Muscle of leg (tissue), 3 donors: ENCODE measurements at regions not wholly inside any gene's neighbourhood (a gene's known extent, or its start where the extent isn't known, plus 50 kb on each side); places are given as distances from the start of the nearest gene placed in this dataset.

ENCODE experiments used
- DNase-seq: peaks from one replicate; pipeline ENCODE4 v3.0.0; 2013
- H3K27ac ChIP-seq: one replicate; pipeline ENCODE4 v1.5.1; 2013; ENCODE audit warnings: mild to moderate bottlenecking, low read length, control low read depth
- H3K27me3 ChIP-seq: one replicate; pipeline ENCODE4 v1.6.1; 2013; ENCODE audit warnings: low read length; ENCODE audit not compliant: control insufficient read depth, insufficient read depth
- H3K36me3 ChIP-seq: one replicate; pipeline ENCODE4 v1.6.1; 2013; ENCODE audit warnings: low read length; ENCODE audit not compliant: control insufficient read depth, insufficient read depth
- H3K4me1 ChIP-seq: one replicate; pipeline ENCODE4 v1.6.1; 2013; ENCODE audit warnings: low read length; ENCODE audit not compliant: control insufficient read depth, insufficient read depth
- H3K4me3 ChIP-seq: one replicate; pipeline ENCODE4 v1.5.1; 2013; ENCODE audit warnings: low read length, control low read depth
- H3K9me3 ChIP-seq: replicated peaks from 2 replicates; pipeline ENCODE4 v1.6.1; 2013; ENCODE audit warnings: low read depth, low read length; ENCODE audit not compliant: control insufficient read depth
- WGBS: methylation state at CpG from one replicate; pipeline ENCODE4 v1.1.5; 2013; ENCODE audit warnings: missing lambda C conversion rate; ENCODE audit not compliant: insufficient coverage; 5-methylcytosine and 5-hydroxymethylcytosine counted together

DNA sequence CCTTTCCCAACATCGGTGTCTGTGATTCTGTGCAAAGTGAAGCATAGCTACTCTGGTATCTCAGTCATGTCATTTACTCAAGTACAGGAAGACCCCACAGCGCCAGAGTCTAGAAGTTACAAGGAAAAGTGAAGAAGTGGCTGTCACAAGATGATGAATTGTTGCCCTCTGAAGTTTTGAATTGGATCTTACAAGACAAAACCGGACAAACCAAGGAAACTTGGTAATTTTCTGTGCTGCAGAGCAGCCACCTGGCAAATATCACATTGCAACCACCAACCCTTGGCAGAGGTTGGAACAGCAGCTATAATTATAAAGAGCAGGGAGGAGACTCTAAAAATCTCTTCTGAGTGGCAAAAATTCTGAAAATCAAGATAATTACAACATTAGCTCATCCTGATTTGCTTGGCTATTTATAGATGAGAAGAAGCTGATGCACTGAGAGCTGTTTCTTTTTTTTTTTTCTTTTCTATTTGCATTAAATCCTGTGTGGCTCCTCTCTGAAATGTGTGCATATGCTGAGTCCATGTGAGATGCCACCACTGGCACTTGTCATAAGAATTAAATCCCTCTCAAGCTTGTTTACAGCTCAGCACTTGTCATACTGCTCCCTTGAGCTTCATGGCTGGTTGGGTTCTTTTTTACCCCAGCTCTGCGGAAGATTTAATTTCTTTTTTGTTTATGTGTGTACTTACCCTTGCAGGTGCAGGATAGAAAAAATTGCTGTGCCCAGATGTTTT, 68.0 kb upstream of the MNS1 start:
- no peaks in the 10 kb centered on the region for H3K36me3 ChIP-seq
- peaks cover 21% of the 10 kb centered on the region for H3K4me1 ChIP-seq
- no peaks in the 10 kb centered on the region for H3K27me3 ChIP-seq
- no peak overlapping the region for H3K4me3 ChIP-seq
- no peaks in the 10 kb centered on the region for H3K9me3 ChIP-seq
- peak; percentile 46 for DNase-seq
- WGBS: 83% methylated on average over 1 of the region's 4 CpGs
- H3K27ac ChIP-seq: peak overlapping the region; percentile 25

DNA sequence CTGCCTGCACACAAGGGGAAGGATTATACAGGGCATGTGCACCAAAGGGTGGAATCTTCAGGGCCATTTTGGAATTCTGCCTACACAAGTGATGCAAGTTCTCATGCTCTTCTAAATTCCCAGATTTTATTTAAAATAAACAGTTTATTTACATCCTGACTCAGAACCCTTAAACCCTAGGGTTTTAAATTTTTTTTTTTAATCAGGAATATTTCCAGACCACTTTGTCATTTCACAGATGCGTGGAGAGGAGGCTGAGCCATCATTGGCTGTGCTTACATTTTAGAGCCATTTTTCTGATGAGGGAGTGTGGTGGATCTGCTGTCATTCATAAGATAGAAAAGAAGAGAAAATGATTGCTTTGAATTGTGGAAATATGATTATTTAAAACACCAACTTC, 65.2 kb upstream of the MNS1 start:
- Histone ChIP-seq H3K27me3 (no peaks in the 10 kb centered on the region), H3K4me3 (no peak overlapping the region), H3K27ac (no peak overlapping the region), H3K4me1 (peaks cover 18% of the 10 kb centered on the region), H3K9me3 (no peaks in the 10 kb centered on the region), H3K36me3 (no peaks in the 10 kb centered on the region)
- WGBS: no CpG with 5 or more reads among the region's 1 CpG
- peak; percentile 27 for DNase-seq

DNA sequence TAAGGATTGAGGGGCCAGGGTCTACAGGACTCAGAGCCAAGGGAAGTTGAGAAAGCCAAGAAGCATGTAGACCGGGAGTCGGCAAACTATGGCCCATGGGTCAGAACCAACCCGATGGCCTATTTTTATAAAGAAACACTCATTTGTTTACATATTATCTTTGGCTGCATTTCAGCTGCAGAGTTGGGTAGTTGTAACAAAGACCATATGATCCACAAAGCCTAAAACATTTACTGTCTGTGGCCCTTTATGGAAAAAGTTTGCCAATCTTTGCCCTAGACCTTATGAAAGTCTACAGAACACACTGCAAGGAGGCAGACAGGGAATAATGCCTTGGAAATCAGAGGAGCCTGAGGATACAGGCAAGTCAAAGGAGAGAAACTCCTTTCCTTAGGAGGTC, 63.2 kb upstream of the MNS1 start:
- H3K4me1 ChIP-seq: peaks cover 12% of the 10 kb centered on the region
- H3K27ac ChIP-seq: no peak overlapping the region
- H3K27me3 ChIP-seq: no peaks in the 10 kb centered on the region
- no CpG with 5 or more reads among the region's 3 CpGs for WGBS
- no peak for DNase-seq
- no peaks in the 10 kb centered on the region for H3K36me3 ChIP-seq
- H3K9me3 ChIP-seq: no peaks in the 10 kb centered on the region
- no peak overlapping the region for H3K4me3 ChIP-seq

DNA sequence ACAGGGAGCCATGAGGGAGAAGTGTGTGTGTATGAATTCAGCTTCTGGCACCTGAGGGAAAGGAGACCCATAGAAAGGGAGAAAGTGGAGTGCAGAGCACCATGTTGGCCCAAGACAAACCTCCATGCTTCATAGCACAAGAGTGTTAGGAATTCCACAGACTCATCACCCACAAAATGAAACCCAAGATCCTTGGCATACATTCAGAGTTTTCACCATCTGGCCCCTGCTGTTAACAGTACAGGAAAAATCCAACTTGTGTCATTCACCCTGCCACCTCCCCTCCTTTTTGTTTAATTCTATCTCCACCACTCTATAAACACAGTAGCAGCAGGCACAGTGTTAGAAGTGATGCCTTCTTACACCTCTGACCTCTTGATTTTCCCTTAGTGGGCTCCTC, 60.0 kb upstream of the MNS1 start:
- H3K9me3 ChIP-seq: no peaks in the 10 kb centered on the region
- H3K27me3 ChIP-seq: no peaks in the 10 kb centered on the region
- peak; percentile 42 for DNase-seq
- no peak overlapping the region for H3K27ac ChIP-seq
- H3K36me3 ChIP-seq: no peaks in the 10 kb centered on the region
- H3K4me3 ChIP-seq: no peak overlapping the region
- peaks cover 4% of the 10 kb centered on the region for H3K4me1 ChIP-seq

DNA sequence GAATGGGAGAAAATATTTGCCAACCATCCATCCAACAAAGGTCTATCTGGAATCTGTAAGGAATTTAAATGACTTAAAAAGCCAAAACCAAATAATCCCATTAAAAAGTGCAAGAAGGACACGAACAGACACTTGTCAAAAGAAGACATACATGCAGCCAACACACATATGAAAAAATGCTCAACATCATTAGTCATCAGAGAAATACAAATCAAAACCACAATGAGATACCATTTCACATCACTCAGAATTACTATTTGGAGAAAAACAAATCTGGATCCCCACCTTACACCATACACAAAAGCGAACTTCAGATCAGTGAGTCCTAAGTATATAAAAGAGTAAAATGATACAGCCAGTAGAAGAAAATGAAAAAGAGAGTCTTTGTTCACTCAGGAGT, 58.6 kb upstream of the MNS1 start:
- H3K4me3 ChIP-seq: no peak overlapping the region
- DNase-seq: no peak
- H3K27me3 ChIP-seq: no peaks in the 10 kb centered on the region
- no peak overlapping the region for H3K27ac ChIP-seq
- peaks cover 4% of the 10 kb centered on the region for H3K4me1 ChIP-seq
- WGBS: no CpG with 5 or more reads among the region's 2 CpGs
- H3K36me3 ChIP-seq: no peaks in the 10 kb centered on the region
- peaks cover 3% of the 10 kb centered on the region for H3K9me3 ChIP-seq

DNA sequence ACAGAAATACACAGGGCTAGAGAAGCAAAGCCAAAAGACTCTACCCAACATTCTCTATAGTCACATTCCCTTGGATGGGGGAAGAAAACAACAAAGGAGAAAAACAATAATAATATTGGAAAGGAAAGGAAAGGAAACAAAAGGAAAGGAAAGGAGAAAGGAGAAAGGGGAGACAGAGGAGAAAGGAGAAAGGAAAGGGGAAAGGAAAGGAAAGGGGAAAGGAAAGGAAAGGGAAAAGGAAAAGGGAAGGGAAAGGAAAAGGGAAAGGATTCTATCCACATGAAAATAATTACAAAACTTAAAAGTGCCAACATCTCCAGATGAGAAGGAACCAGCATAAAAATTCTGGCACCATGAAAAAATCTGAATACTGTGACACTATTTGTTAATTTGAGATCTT, 54.1 kb upstream of the MNS1 start:
- no peak for DNase-seq
- Histone ChIP-seq H3K36me3 (no peaks in the 10 kb centered on the region), H3K4me3 (no peak overlapping the region), H3K9me3 (peaks cover 5% of the 10 kb centered on the region), H3K27me3 (no peaks in the 10 kb centered on the region), H3K4me1 (no peaks in the 10 kb centered on the region), H3K27ac (no peak overlapping the region)
